OCI-LY1 (cell line): ENCODE measurements at regions not wholly inside any gene's neighbourhood (a gene's known extent, or its start where the extent isn't known, plus 50 kb on each side); places are given as distances from the start of the nearest gene placed in this dataset.

ENCODE experiments used
- H2AFZ ChIP-seq: fragments of 200-600 bp; sonication (generic), shearing (Covaris generic); 2 replicates; pipeline ENCODE4 v1.6.0; 2014; ENCODE audit warnings: antibody characterized with exemption, mild to moderate bottlenecking, low read length
- H3F3A ChIP-seq: fragments of 200-600 bp; sonication (generic), shearing (Covaris generic); 2 replicates; pipeline ENCODE4 v1.6.0; 2014; ENCODE audit warnings: mild to moderate bottlenecking, antibody characterized with exemption, low read length, moderate library complexity; ENCODE audit not compliant: insufficient read depth
- H3K27ac ChIP-seq: fragments of 200-600 bp; sonication (generic); 2 replicates; pipeline ENCODE4 v1.5.1; 2014; ENCODE audit warnings: low read length, mixed run types, mild to moderate bottlenecking, low read depth; ENCODE audit not compliant: poor library complexity, severe bottlenecking
- H3K27me3 ChIP-seq: fragments of 200-600 bp; sonication (generic); 2 replicates; pipeline ENCODE4 v1.6.0; 2014; ENCODE audit warnings: antibody characterized with exemption, mild to moderate bottlenecking, low read length, moderate library complexity; ENCODE audit not compliant: insufficient read depth
- H3K36me3 ChIP-seq: fragments of 200-600 bp; sonication (generic); 2 replicates; pipeline ENCODE4 v1.6.1; 2014; ENCODE audit warnings: mild to moderate bottlenecking, antibody characterized with exemption, low read length, moderate library complexity, mixed read lengths; ENCODE audit not compliant: insufficient read depth
- H3K4me1 ChIP-seq: fragments of 200-600 bp; sonication (generic); 2 replicates; pipeline ENCODE4 v1.5.1; 2014; ENCODE audit warnings: mild to moderate bottlenecking, low read length, moderate library complexity; ENCODE audit not compliant: insufficient read depth, severe bottlenecking
- H3K4me2 ChIP-seq: fragments of 200-600 bp; sonication (generic), shearing (Covaris generic); 2 replicates; pipeline ENCODE4 v1.6.1; 2014; ENCODE audit warnings: low read length
- H3K4me3 ChIP-seq: fragments of 200-600 bp; sonication (generic); 2 replicates; pipeline ENCODE4 v1.5.1; 2014; ENCODE audit warnings: low read length, low read depth, mild to moderate bottlenecking, mixed read lengths; ENCODE audit not compliant: poor library complexity, severe bottlenecking
- H3K79me2 ChIP-seq: fragments of 200-600 bp; shearing (Covaris generic); 2 replicates; pipeline ENCODE4 v1.6.1; 2016; ENCODE audit warnings: mixed run types, low read length, mixed read lengths; ENCODE audit not compliant: insufficient read depth
- H3K9ac ChIP-seq: fragments of 200-600 bp; sonication (generic), shearing (Covaris generic); 2 replicates; pipeline ENCODE4 v1.6.1; 2014; ENCODE audit warnings: mild to moderate bottlenecking, low read length, mixed read lengths
- H3K9me2 ChIP-seq: fragments of 200-600 bp; sonication (generic), shearing (Covaris generic); 2 replicates; pipeline ENCODE4 v1.6.1; 2014; ENCODE audit warnings: low read depth, mild to moderate bottlenecking, low read length, mixed read lengths
- H3K9me3 ChIP-seq: fragments of 200-600 bp; shearing (Covaris generic); 2 replicates; pipeline ENCODE4 v1.6.1; 2014; ENCODE audit warnings: low read length, mixed read lengths
- H4K20me1 ChIP-seq: fragments of 200-600 bp; sonication (generic), shearing (Covaris generic); 2 replicates; pipeline ENCODE4 v1.6.0; 2016; ENCODE audit warnings: mild to moderate bottlenecking, low read length; ENCODE audit not compliant: insufficient read depth
- CTCF ChIP-seq: fragments of 200-600 bp; sonication (generic), shearing (Covaris generic); IDR thresholded peaks from 2 replicates; pipeline ENCODE4 v1.5.1; 2017; ENCODE audit warnings: mild to moderate bottlenecking, antibody characterized with exemption, low read length, moderate library complexity, mixed read lengths
- EZH2 ChIP-seq: fragments of 200-600 bp; sonication (generic), shearing (Covaris generic); IDR thresholded peaks from 2 replicates; pipeline ENCODE4 v1.8.0; 2017; ENCODE audit warnings: borderline replicate concordance, mixed run types, mild to moderate bottlenecking, antibody characterized with exemption, low read length, moderate library complexity, mixed read lengths

- Histone ChIP-seq H3K4me3 (no peak overlapping the region), H3F3A (no peaks in the 10 kb centered on the region), H2AFZ (no peak overlapping the region), H3K9me2 (no peaks in the 10 kb centered on the region), H3K27ac (no peak overlapping the region), H3K9ac (no peak overlapping the region), H4K20me1 (no peaks in the 10 kb centered on the region), H3K9me3 (no peaks in the 10 kb centered on the region), H3K27me3 (no peaks in the 10 kb centered on the region; the same call in 1 of the 2 replicates), H3K4me1 (no peaks in the 10 kb centered on the region), H3K36me3 (no peaks in the 10 kb centered on the region), H3K4me2 (no peak overlapping the region), H3K79me2 (no peaks in the 10 kb centered on the region)
- TF ChIP-seq EZH2 = no peak
- TF ChIP-seq CTCF = no peak
Measured at GRCh38 chr1:30604801-30605440, 118.5 kb downstream of the MATN1 start.

- Histone ChIP-seq H3K9ac (no peak overlapping the region), H3K9me2 (no peaks in the 10 kb centered on the region), H3K27ac (no peak overlapping the region), H3K9me3 (no peaks in the 10 kb centered on the region), H3K36me3 (no peaks in the 10 kb centered on the region), H3K4me3 (no peak overlapping the region), H3K4me2 (no peak overlapping the region), H3K79me2 (no peaks in the 10 kb centered on the region), H4K20me1 (no peaks in the 10 kb centered on the region), H2AFZ (no peak overlapping the region), H3K4me1 (no peaks in the 10 kb centered on the region), H3K27me3 (no peaks in the 10 kb centered on the region; the same call in 1 of the 2 replicates), H3F3A (no peaks in the 10 kb centered on the region)
- TF ChIP-seq EZH2 (no peak), CTCF (no peak)
Measured at GRCh38 chr1:30603081-30603858, 120.1 kb downstream of the MATN1 start.

DNA sequence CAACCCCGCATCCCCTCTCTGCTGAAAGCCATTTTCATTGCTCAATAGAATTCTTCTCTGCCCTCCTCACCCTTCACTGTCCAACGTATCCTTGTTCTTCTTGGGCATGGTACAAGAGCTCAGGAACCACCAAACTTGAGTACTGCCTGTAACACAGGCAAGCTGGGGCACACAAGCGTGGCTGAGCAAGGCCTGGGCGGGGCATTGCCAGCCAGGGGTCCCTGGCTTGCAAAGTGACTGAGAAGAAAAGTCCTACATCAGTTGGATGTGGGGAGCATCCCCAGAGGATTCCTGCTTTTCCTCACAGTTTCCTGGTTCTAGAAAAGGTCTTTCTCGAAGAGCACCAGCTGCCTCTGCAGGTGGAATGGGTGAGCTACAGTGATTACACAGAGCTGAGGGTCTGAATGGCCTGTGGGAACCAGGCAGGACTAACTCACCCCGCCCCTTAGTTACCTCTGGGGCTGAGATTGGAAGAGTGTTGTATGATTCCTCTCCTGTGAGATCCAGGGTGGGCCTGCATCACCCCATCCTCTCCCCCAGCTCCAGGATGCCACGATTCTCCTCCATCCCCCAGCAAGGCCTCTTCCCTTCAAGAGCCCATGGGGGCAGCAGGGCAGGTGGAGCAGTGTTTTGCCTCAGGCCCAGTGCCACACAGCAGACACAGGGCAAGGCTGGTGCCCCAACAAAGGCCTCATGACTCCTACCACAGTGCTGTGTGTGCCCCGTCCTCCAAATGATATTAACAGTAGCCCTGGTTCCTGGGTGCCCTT lies 121.9 kb downstream of the MATN1 start:
- H3K9ac ChIP-seq = no peak overlapping the region
- H3K4me3 ChIP-seq = no peak overlapping the region
- no peak for TF ChIP-seq CTCF
- TF ChIP-seq EZH2 = no peak

More for the DNA sequence above, 121.9 kb downstream of the MATN1 start:
- Histone ChIP-seq H3K79me2 (no peaks in the 10 kb centered on the region), H3K27me3 (no peaks in the 10 kb centered on the region; the same call in 1 of the 2 replicates), H3K36me3 (no peaks in the 10 kb centered on the region), H3K9me2 (no peaks in the 10 kb centered on the region), H4K20me1 (no peaks in the 10 kb centered on the region), H3K4me1 (no peaks in the 10 kb centered on the region), H2AFZ (no peak overlapping the region), H3F3A (no peaks in the 10 kb centered on the region), H3K4me2 (no peak overlapping the region), H3K9me3 (no peaks in the 10 kb centered on the region), H3K27ac (no peak overlapping the region)
